GM19397 (cell line): ENCODE measurements at regions not wholly inside any gene's neighbourhood (a gene's known extent, or its start where the extent isn't known, plus 50 kb on each side); places are given as distances from the start of the nearest gene placed in this dataset.
"Not testable (repeated sequence)": the region's sequence is repeated elsewhere in the genome, so short reads cannot be mapped to it uniquely, and the experiment has no call there.

Experiments
- ATAC-seq: cut with Tn5 transposase; IDR thresholded peaks from one replicate; pipeline ENCODE4 v1.9.1; 2021; ENCODE audit warnings: mild to moderate bottlenecking, moderate library complexity; ENCODE audit not compliant: unreplicated experiment

DNA sequence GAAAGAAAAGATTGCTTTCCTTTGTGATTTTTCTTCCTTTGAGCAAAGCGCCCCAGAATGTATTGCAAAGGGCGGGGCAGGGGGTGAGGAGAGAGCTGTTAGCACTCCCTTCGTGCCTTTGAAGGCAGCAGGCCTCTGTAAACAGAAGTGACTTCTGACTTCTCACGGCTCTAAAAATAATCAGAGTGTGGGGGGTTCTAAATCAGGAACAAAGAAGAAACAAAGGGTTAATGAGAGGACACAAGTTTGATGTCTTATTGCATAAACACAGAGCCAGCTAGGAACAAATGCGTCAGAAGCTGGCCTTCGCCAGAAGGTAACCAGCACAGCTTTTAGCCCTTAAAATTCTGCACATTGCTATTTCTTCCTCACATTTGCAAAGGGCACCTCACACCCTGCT lies 626.2 kb downstream of the MID1IP1 start:
- ATAC-seq, result no peak

GRCh38 chrX:39427906-39428305 lies 626.6 kb downstream of the MID1IP1 start:
- no peak for ATAC-seq

DNA sequence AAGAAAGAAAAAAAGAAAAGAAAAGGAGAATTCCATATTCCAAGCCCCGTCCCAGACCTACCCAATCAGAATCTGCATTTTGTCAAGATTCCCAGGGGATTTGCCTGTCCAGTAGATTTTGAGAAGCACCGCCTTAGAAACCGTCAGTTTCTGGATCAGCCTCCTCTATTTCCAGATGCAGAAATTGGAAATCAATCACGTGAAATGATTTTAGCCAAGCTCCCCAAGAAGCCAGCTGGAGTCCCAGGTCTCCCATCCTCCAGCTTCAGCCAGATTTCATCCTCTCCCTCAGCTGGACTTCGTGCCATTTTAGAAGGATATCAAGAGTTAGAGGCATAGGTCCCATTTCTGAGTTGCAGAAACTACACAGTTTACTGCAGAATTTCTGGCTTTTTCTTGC lies 629.3 kb downstream of the MID1IP1 start:
- no peak for ATAC-seq

- no peak for ATAC-seq
Observed at GRCh38 chrX:39431893-39432292, 630.6 kb downstream of the MID1IP1 start.

DNA sequence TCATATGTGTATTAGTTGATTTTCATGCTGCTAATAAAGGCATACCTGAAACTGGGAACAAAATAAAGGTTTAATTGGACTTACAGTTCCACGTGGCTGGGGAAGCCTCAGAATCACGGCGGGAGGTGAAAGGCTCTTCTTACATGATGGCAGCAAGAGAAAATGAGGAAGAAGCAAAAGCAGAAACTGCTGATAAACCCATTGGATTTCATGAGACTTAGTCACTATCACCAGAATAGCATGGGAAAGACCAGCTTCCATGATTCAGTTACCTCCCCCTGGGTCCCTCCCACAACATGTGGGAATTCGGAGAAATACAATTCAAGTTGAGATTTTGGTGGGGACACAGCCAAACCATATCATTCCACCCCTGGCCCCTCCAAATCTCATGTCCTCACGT lies 633.4 kb downstream of the MID1IP1 start:
- ATAC-seq, result not testable (repeated sequence)

- ATAC-seq, result not testable (repeated sequence)
Observed at GRCh38 chrX:39436538-39436937, 635.3 kb downstream of the MID1IP1 start.

GRCh38 chrX:39437670-39438441 lies 636.6 kb downstream of the MID1IP1 start:
- no peak for ATAC-seq

DNA sequence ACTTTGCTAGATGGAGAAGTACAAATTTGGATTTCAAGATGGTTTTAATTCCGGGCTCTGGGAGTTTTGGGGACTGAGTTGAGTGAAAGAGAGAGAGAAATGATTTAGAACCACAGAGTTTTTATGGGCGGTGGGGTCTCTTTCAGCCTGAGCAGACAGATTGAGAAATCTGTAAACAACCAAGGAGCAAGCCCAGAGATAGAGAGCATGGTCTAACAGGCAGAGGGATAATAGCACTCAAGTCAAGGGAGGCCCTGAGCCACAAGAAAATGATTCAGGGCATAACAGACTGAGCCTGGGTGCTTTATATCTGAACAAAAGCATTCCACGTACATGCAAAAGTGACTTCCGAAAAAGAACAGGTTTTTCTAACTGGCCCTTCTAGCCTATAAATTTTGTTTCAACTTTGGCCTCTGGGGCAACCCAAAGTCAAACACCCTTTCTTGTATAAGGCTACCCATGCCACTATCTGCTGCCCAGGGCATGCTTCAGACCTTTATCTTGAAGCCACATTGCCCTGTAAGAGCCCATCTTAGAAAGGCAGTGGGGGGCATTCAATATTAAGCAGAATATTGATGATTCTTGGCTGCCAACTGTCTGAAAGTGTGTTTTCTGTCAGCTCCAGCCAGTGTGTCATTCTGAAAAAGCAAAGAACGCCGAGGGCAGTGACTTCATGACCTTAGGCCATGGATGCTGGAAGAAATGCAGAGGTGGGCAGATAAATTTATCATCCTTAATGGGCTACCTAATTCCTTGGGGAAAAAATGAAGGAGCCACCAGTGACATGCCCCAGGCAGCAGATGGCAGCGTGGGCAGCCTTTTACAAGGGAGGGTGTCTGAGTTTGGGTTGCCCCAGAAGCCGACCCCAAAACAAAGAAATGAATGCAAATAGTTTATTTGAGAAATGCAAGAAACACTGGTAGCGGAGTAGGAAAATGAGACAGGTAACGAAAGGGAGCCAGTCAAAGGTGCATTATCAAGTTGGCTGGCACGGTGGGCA lies 637.6 kb downstream of the MID1IP1 start:
- no peak for ATAC-seq

GRCh38 chrX:39439906-39440798 lies 638.9 kb downstream of the MID1IP1 start:
- ATAC-seq, result peak; percentile 52

DNA sequence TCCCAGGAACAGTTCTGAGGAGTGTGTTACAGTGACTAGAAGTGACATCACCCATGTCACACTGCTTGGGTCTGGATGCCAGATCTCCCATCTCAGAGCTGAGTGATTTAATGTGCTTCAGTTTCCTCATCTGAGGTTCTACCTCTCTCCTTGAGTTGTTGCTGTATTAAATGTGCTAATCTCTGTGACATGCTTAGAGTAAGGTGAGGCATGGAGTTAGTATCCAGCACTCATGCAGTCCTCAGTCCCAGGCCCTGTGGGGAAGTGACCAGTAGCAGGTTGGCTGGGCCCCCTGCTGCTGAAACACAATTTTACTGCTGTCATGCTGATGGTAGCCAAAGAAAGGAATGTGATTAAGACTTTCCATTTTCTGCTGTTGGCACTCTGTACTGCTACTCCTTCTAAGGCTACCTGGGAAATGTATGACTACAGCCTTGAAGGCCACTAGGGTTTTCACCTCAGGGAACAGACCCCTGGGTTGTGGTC lies 639.6 kb downstream of the MID1IP1 start:
- ATAC-seq, result peak; percentile 20

GRCh38 chrX:39442332-39442731 lies 641.1 kb downstream of the MID1IP1 start:
- no peak for ATAC-seq

DNA sequence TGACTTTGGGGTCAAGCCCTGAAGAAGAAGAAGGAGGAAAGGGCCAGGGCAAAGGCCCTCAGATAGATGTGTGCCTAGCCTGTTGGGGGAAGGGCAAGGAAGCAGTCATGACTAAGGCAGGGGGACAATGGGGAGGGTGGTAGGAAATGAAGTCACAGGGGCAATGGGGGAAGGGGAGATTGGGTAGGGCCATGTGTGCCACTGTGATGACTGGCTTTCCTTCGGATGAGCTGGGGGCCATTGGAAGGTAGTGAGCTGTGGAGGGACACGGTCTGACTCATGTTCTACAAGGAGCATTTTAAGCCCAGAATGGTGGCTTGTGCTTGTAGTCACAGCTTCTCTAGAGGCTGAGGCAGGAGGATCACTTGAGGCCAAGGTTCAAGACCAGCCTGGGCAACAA lies 642.0 kb downstream of the MID1IP1 start:
- ATAC-seq, result no peak

- ATAC-seq, result no peak
Observed at GRCh38 chrX:39445336-39445735, 644.1 kb downstream of the MID1IP1 start.

DNA sequence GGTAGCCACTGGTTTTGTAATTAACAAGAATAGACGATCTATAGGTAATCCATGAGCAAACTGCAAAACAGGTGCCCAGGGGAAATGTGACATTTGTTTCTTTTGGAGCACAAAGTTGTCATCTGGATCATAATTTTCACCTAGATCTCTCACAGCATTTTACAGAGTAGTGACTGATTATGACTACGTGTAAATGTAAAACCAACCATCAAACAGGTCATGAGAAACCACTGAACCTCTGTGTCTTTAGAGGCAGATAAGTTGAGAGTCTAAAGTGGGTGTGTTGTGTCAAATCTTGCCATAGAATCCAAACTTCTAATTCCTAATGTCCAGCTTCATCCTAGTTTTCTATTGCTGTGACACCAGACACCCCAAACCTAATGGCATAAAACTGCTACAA lies 648.1 kb downstream of the MID1IP1 start:
- ATAC-seq, result no peak

DNA sequence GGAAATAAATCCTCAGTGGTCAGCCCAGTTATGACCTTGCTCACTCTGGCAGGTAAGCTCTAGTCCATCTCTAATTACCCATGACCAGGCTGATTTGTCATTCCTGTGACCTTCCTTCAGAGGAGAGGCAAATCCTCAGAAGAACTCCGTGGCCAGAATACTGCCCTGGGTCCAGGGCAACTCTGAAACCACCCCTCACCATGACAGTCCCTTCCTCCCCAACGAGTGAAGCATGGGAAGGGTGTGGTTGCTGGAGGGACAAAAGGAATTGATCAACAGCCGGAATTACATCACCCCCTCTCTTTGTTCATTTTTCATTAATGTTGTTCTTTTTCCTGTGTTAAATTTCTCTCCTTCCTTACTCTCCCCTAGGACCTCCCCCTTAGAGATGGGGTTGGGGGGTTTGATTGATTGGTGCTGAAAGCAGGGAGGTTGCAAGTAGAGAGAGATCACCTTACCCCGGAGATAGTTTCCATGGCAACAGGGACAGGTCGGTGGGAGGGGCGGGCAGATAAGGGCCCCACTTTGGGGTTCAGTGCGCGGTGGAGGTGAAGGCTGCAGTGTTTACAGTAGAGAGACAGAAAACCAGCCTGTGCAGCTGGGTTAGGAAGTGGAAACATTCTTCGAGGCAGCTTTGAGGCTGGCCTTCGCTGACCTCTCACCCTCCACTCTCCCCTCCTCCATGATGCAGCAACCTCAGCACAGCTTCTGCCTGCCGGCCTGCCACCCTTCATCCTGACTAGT lies 647.4 kb downstream of the BCOR start:
- no peak for ATAC-seq

DNA sequence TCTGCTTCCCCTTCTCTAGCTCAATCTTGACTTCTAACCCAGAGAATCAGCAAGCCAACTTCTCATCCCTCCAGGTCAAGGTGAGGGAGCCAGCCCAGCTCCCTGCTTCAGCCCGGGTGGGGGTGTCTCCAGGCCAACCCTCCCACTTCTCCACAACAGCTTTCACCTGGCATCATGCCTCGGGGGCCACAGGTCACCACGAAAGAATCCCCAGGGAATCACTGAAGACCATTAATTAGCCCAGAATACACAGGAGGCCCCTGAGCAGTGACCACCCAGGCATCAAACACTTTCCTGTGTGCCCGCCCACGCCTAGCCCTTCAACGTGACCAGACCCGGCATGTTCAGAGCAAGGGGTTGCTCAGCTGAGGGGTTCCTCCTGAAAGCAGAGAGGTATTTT lies 646.7 kb downstream of the BCOR start:
- no peak for ATAC-seq

DNA sequence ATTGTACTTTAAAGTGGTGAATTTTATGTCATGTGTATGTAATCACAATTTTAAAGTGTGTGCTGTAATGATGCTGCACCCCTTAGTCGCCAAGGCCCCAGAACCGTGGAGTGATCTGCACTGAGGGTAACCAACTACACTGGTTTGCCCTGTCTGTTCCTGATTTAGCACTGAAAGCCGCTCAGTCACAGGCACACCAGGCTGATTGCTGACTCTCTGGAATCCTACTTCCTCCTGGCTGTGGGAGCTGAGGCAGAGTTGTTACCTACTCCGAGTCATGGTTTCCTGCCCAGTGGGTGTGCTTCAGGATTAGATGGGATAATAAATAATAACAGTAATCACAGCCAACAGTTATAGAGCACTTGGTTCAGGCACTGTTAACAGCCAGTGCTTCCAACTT lies 645.4 kb downstream of the BCOR start:
- ATAC-seq, result no peak

DNA sequence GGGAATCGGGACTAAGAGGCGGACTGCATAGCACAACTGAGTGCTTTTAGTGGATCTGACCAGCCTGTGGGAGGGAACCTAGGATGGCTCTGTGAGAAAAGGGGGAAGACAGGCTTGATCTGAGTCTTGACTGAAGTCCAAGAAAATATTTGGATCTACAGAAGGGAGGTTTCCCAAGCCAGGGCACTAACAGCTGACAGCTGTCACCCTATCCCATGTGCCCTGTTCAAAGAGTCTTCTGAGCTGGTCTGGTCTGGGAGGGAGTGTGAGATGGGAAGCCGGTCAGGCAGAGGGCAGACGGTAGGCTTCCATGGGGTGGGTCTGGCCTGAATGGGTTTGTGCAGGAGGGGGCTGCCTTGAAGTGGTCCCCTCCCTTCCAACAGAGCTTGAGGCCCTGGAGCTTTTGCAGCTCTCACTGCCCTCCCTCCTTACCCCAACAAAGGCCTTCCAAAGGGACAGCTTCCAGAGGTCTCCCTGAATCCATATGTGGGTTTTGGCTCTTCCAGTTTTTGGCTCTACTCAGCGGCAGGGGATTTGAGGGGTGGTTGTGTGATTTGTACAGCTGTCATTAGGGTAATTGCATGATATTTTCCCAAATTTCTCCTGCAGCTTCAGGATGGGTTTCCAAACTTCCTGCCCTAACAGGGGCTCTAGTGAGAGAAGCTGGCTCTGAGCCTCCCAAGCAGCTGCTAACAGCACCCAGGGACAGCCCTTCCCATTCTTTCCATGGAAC lies 643.7 kb downstream of the BCOR start:
- no peak for ATAC-seq

GRCh38 chrX:39456894-39457604 lies 640.7 kb downstream of the BCOR start:
- ATAC-seq, result no peak
